ENCODE measurements at regions not wholly inside any gene's neighbourhood (a gene's known extent, or its start where the extent isn't known, plus 50 kb on each side); places are given as distances from the start of the nearest gene placed in this dataset.

- TF ChIP-seq, protein P1, sequence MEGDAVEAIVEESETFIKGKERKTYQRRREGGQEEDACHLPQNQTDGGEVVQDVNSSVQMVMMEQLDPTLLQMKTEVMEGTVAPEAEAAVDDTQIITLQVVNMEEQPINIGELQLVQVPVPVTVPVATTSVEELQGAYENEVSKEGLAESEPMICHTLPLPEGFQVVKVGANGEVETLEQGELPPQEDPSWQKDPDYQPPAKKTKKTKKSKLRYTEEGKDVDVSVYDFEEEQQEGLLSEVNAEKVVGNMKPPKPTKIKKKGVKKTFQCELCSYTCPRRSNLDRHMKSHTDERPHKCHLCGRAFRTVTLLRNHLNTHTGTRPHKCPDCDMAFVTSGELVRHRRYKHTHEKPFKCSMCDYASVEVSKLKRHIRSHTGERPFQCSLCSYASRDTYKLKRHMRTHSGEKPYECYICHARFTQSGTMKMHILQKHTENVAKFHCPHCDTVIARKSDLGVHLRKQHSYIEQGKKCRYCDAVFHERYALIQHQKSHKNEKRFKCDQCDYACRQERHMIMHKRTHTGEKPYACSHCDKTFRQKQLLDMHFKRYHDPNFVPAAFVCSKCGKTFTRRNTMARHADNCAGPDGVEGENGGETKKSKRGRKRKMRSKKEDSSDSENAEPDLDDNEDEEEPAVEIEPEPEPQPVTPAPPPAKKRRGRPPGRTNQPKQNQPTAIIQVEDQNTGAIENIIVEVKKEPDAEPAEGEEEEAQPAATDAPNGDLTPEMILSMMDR (IDR thresholded peaks at IDR 0.05; ENCODE audit: unreplicated experiment), result no peak
- Mint-ChIP-seq H3K27ac (no peak overlapping the region), H3K4me3 (no peak overlapping the region), H3K9me3 (peaks cover 19% of the 10 kb centered on the region), H3K27me3 (ENCODE audit: low read depth) (no peaks in the 10 kb centered on the region), H3K36me3 (no peaks in the 10 kb centered on the region), H3K4me1 (no peaks in the 10 kb centered on the region)
- DNase-seq (ENCODE audit: low spot score in 2 of 2, unreplicated experiment in 2 of 2), result no peak
These were observed 216.0 kb downstream of the SAMD5 start for GRCh38 chr6:147724454-147724853.

DNA sequence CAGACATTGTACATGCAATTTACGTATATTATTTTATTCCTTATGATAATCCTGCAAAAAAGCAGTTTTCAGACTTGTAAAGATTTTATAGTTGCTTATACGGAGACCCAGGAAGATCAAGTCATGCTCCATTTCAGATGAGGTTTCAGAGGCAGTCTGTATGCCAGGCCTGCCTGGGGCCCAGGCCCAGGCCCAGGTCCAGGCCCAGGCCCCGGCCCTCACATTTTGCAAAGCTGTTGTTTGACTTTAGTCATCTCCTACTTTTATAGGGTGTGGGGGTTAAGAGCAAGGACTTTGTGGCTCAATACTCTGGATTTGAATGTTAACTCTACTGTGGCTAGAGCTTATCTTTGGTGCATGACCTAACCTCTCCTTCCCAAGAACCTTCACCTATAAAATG, 217.9 kb downstream of the SAMD5 start:
- no peaks in the 10 kb centered on the region for H3K4me1 Mint-ChIP-seq
- TF ChIP-seq, protein P1 (IDR thresholded peaks at IDR 0.05; ENCODE audit: unreplicated experiment), result no peak
- H3K9me3 Mint-ChIP-seq, result peaks cover 19% of the 10 kb centered on the region
- H3K36me3 Mint-ChIP-seq, result no peaks in the 10 kb centered on the region
- H3K27ac Mint-ChIP-seq, result no peak overlapping the region
- no peaks in the 10 kb centered on the region for H3K27me3 Mint-ChIP-seq (ENCODE audit: low read depth)
- no peak overlapping the region for H3K4me3 Mint-ChIP-seq
- DNase-seq (ENCODE audit: low spot score in 2 of 2, unreplicated experiment in 2 of 2), result no peak

- no peak overlapping the region for H3K27ac Mint-ChIP-seq
- TF ChIP-seq, protein P1 (IDR thresholded peaks at IDR 0.05; ENCODE audit: unreplicated experiment), result no peak
- no peak for DNase-seq (ENCODE audit: low spot score in 2 of 2, unreplicated experiment in 2 of 2)
- peaks cover under 1% of the 10 kb centered on the region for H3K9me3 Mint-ChIP-seq
- no peak overlapping the region for H3K4me3 Mint-ChIP-seq
- H3K27me3 Mint-ChIP-seq (ENCODE audit: low read depth), result no peaks in the 10 kb centered on the region
- H3K36me3 Mint-ChIP-seq, result no peaks in the 10 kb centered on the region
- H3K4me1 Mint-ChIP-seq, result peaks cover under 1% of the 10 kb centered on the region
These were observed 220.4 kb downstream of the SAMD5 start for GRCh38 chr6:147728903-147729302.

DNA sequence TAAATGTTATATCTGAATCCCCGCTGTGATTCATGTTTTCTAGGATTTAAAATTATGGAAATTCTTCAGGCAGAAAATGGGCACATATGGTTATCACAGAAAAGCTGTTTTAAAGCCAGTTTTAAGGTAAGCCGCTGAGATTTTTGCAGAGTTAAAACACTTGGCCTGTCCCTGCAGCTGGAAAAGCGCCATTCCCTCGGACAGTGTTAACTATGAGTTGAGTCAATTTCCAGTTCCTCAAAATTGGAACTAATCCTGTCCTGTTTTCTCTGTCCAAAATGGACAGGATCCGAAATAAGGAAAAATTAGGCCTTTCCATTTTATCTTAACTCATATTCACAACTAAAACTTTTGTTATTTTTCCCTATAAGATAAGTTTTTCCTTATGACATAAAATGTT, 225.2 kb downstream of the SAMD5 start:
- TF ChIP-seq, protein P1 (IDR thresholded peaks at IDR 0.05; ENCODE audit: unreplicated experiment), result no peak
- H3K27ac Mint-ChIP-seq, result no peak overlapping the region
- no peaks in the 10 kb centered on the region for H3K9me3 Mint-ChIP-seq
- H3K27me3 Mint-ChIP-seq (ENCODE audit: low read depth), result no peaks in the 10 kb centered on the region
- H3K36me3 Mint-ChIP-seq, result no peaks in the 10 kb centered on the region
- peaks cover 17% of the 10 kb centered on the region for H3K4me1 Mint-ChIP-seq
- DNase-seq (ENCODE audit: low spot score in 2 of 2, unreplicated experiment in 2 of 2), result no peak
- H3K4me3 Mint-ChIP-seq, result no peak overlapping the region

- Mint-ChIP-seq H3K4me1 (peaks cover 22% of the 10 kb centered on the region), H3K27ac (no peak overlapping the region)
- no peak for DNase-seq (ENCODE audit: low spot score in 2 of 2, unreplicated experiment in 2 of 2)
These were observed 225.7 kb downstream of the SAMD5 start for GRCh38 chr6:147734151-147734550.

More at GRCh38 chr6:147734151-147734550, 225.7 kb downstream of the SAMD5 start:
- TF ChIP-seq, protein P1 (IDR thresholded peaks at IDR 0.05; ENCODE audit: unreplicated experiment), result no peak
- no peak overlapping the region for H3K4me3 Mint-ChIP-seq
- no peaks in the 10 kb centered on the region for H3K9me3 Mint-ChIP-seq
- no peaks in the 10 kb centered on the region for H3K27me3 Mint-ChIP-seq (ENCODE audit: low read depth)
- H3K36me3 Mint-ChIP-seq, result no peaks in the 10 kb centered on the region

Measured in mesothelial cell of epicardium (in vitro differentiated cells).